ENCODE measurements at regions not wholly inside any gene's neighbourhood (a gene's known extent, or its start where the extent isn't known, plus 50 kb on each side); places are given as distances from the start of the nearest gene placed in this dataset.

DNA sequence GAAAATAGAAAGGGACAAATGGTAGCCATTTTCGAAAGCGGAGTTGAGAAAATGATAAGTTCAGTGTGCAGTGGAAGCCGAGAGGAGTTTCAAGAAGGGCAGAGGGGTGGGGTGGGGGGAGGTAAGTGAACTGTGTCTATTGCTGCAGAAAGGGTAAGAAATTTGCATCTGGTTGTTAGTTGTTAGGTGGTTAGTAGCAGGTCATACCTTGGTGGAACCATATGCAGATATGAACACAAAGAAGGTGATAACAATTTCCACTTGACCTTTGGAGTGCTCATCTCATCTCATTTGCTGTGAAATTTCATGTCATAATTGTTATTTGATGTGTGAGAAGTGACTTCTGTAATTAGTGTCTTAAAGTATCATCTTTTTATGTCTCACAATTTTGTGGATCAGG, 288.2 kb downstream of the QKI start:
- TF ChIP-seq EZH2 (IDR thresholded peaks at IDR 0.05; ENCODE audit: insufficient read depth, poor library complexity, severe bottlenecking) (no peak), EZH2phosphoT487 (IDR thresholded peaks at IDR 0.05; ENCODE audit: insufficient read depth, low read depth) (no peak)
